K562 (cell line): ENCODE measurements at regions not wholly inside any gene's neighbourhood (a gene's known extent, or its start where the extent isn't known, plus 50 kb on each side); places are given as distances from the start of the nearest gene placed in this dataset.

Experiments used
- ATAC-seq: fragments of 200-7000 bp; cut with Tn5 transposase; 3 replicates; pipeline ENCODE4 v1.9.1; 2020; ENCODE audit warnings: moderate library complexity
- BruUV-seq: library from RNA; stranded (reverse); fragments of 400-500 nt; replicated peaks from 2 replicates; lab custom pipeline; 2021; lab: Mats Ljungman, UMichigan
- CTCF ChIA-PET: fragments of 300-600 bp; formaldehyde crosslinking; extraction: SDS; loops from one replicate; lab custom pipeline; 2021; ENCODE audit warnings: low intra/inter-chr PET ratio; lab: Yijun Ruan, JAX
- POLR2A ChIA-PET: fragments of 300-600, 350-650 bp; sonication (Branson Sonifier 250); formaldehyde crosslinking; extraction: SDS; loops from one replicate; lab custom pipeline; 2021; ENCODE audit warnings: antibody characterized with exemption, inconsistent platforms; lab: Yijun Ruan, JAX
- DNase-seq, 4 experiments: peaks; one replicate each; pipeline versions ENCODE4 v3.0.0 to v3.0.0-alpha.2; 2011 to 2018; ENCODE audit warnings: low spot score in 3 of 4, mixed read lengths in 3 of 4; ENCODE audit errors: extremely low read depth in 1 of 4
- FAIRE-seq: peaks from 2 replicates; lab custom pipeline; 2011; peaks lifted over from hg19 to GRCh38; lab: Jason Lieb, UNC
- H2AFZ ChIP-seq: 2 replicates; pipeline ENCODE4 v1.6.0; 2011; ENCODE audit warnings: low read depth, low read length, control low read depth, inconsistent platforms
- H3K27ac ChIP-seq: fragments of 200-600 bp; 3 replicates; pipeline ENCODE4 v1.8.0; 2011; ENCODE audit warnings: low read depth, mild to moderate bottlenecking, control low read depth, inconsistent platforms, low read length, moderate library complexity, mixed read lengths; ENCODE audit errors: extremely low read depth
- H3K27me3 ChIP-seq, 2 experiments: fragments of 300-600 bp in 1 of 2; 2 replicates in 1 of 2; 3 replicates in 1 of 2; pipeline versions ENCODE4 v1.6.0 to v1.8.0; 2011; ENCODE audit warnings: inconsistent platforms in 2 of 2, low read length in 2 of 2, mild to moderate bottlenecking in 1 of 2, mixed read lengths in 1 of 2, moderate library complexity in 1 of 2; ENCODE audit not compliant: control insufficient read depth in 2 of 2, insufficient read depth in 2 of 2
- H3K36me3 ChIP-seq: fragments of 300-600 bp; 3 replicates; pipeline ENCODE4 v1.8.0; 2011; ENCODE audit warnings: mild to moderate bottlenecking, low read length, inconsistent platforms; ENCODE audit not compliant: control insufficient read depth, insufficient read depth
- H3K4me1 ChIP-seq, 2 experiments: fragments of 200-600 bp in 1 of 2; replicated peaks in 1 of 2; 2 replicates in 1 of 2; 3 replicates in 1 of 2; pipeline versions ENCODE4 v1.5.1 to v1.8.0; 2011; ENCODE audit warnings: inconsistent platforms in 2 of 2, low read length in 2 of 2, mild to moderate bottlenecking in 1 of 2, mixed read lengths in 1 of 2, moderate library complexity in 1 of 2; ENCODE audit not compliant: control insufficient read depth in 2 of 2, insufficient read depth in 2 of 2
- H3K4me2 ChIP-seq: 2 replicates; pipeline ENCODE4 v1.6.1; 2011; ENCODE audit warnings: low read length, control low read depth, inconsistent platforms, mixed read lengths; ENCODE audit not compliant: insufficient read depth
- H3K4me3 ChIP-seq: fragments of 200-600 bp; sonication (generic), shearing (Covaris generic); 2 replicates; pipeline ENCODE4 v1.5.1; 2016; ENCODE audit warnings: control low read depth, inconsistent platforms
- H3K79me2 ChIP-seq: fragments of 200-600 bp; 3 replicates; pipeline ENCODE4 v1.8.0; 2011; ENCODE audit warnings: low read length, inconsistent platforms; ENCODE audit not compliant: control insufficient read depth, insufficient read depth
- H3K9ac ChIP-seq, 2 experiments: 2 replicates each; pipeline versions ENCODE4 v1.6.0 to v1.6.1; 2011; ENCODE audit warnings: low read depth in 2 of 2, low read length in 2 of 2, control low read depth in 1 of 2, inconsistent platforms in 1 of 2, mild to moderate bottlenecking in 1 of 2, mixed read lengths in 1 of 2; ENCODE audit not compliant: insufficient read depth in 1 of 2
- H3K9me1 ChIP-seq: one replicate; pipeline ENCODE4 v1.6.0; 2011; ENCODE audit warnings: inconsistent platforms, mild to moderate bottlenecking, low read length, moderate library complexity; ENCODE audit not compliant: control insufficient read depth, insufficient read depth
- H3K9me3 ChIP-seq: replicated peaks from 2 replicates; pipeline ENCODE4 v1.5.1; 2011; ENCODE audit warnings: low read depth, low read length, inconsistent platforms; ENCODE audit not compliant: control insufficient read depth, insufficient read depth
- H4K20me1 ChIP-seq: replicated peaks from 2 replicates; pipeline ENCODE4 v1.6.1; 2011; ENCODE audit warnings: low read length, inconsistent platforms, mixed read lengths; ENCODE audit not compliant: control insufficient read depth, insufficient read depth
- RAD21 ChIP-seq, 2 experiments: fragments of 250-450 bp in 1 of 2; fragments of 450-650 bp in 1 of 2; sonication (Bioruptor Pico) in 1 of 2; formaldehyde crosslinking in 1 of 2; IDR thresholded peaks in 1 of 2; conservative IDR thresholded peaks in 1 of 2; 2 replicates each; pipeline versions ENCODE4 v1.4.0 to v1.8.0; 2020 to 2022; ENCODE audit warnings: mild to moderate bottlenecking in 2 of 2, moderate library complexity in 1 of 2
- ZBTB17 ChIP-seq: fragments of 450-650 bp; formaldehyde crosslinking; IDR thresholded peaks from 2 replicates; pipeline ENCODE4 v1.4.0; 2020; ENCODE audit warnings: mild to moderate bottlenecking
- WGBS: fragments of 100-300 bp; shearing (Covaris generic); methylation state at CpG from one replicate; pipeline ENCODE4 v1.1.6; 2016; ENCODE audit warnings: low coverage, mixed read lengths; ENCODE audit not compliant: insufficient coverage; ENCODE audit errors: missing lambda C conversion rate; 5-methylcytosine and 5-hydroxymethylcytosine counted together
- in situ Hi-C: fragments of 300-500 bp; cut with MboI; formaldehyde crosslinking; loops from 4 replicates; pipeline ENCODE4 v1.15.0; 2018; ENCODE audit warnings: inconsistent platforms, mixed read lengths
- intact Hi-C: fragments of 100-400 bp; cut with micrococcal nuclease; formaldehyde crosslinking; loops from 2 replicates; pipeline ENCODE4 v1.14.2; 2022
- TF ChIP-seq, protein P1 (sequence below): fragments of 250-450 bp; sonication (Bioruptor Pico); IDR thresholded peaks from 2 replicates; pipeline ENCODE4 v1.4.0; 2020
- TF ChIP-seq, protein P2 (sequence below), 3 experiments: fragments of 200-800 bp in 1 of 3; sonication (Bioruptor generic) in 1 of 3; sonication (generic) in 1 of 3; formaldehyde crosslinking in 1 of 3; IDR thresholded peaks; 2 replicates each; pipeline versions ENCODE4 v1.6.1 to v1.8.0; 2016 to 2022; ENCODE audit warnings: mild to moderate bottlenecking in 2 of 3, missing compliant biosample characterization in 2 of 3, missing genetic modification characterization in 2 of 3, missing genetic modification reagents in 1 of 3
- TF ChIP-seq, protein P3 (sequence below), 3 experiments: IDR thresholded peaks in 2 of 3; conservative IDR thresholded peaks in 1 of 3; 2 replicates each; pipeline ENCODE4 v1.5.1; 2011 to 2012; ENCODE audit warnings: low read length in 3 of 3, mild to moderate bottlenecking in 3 of 3, control low read depth in 2 of 3, improper control_type of control experiment in 1 of 3, inconsistent platforms in 1 of 3, low read depth in 1 of 3, mixed read lengths in 1 of 3, moderate library complexity in 1 of 3; ENCODE audit not compliant: insufficient read depth in 2 of 3

DNA sequence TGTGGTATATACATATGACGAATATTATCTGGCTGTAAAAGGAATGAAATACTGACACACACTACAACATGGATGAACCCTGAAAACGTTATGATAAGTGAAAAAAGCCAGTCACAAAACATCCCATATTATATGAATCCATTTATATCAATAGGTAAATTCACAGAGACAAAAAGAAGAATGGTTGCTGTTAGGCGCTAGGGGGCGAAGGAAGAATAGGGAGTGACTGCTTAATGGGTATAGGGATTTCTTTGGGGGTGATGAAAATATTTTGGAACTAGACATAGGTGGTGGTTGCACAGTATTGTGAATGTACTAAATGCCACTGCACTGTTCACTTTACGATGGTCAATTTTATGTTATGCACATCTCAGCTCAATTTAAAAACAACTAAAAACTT lies 96.4 kb upstream of the EGFL6 start:
- in situ Hi-C loops: no loop called here
- 2% methylated on average over 5 of the region's 5 CpGs for WGBS
- 0 out of 3 replicates have a peak, but pooled peaks have one; percentile 42 for ATAC-seq
- no TSS peak for BruUV-seq
- intact Hi-C loops: no loop called here
- Histone ChIP-seq H3K9ac (no peak overlapping the region), H3K36me3 (no peaks in the 10 kb centered on the region), H3K9me3 (no peaks in the 10 kb centered on the region), H4K20me1 (no peaks in the 10 kb centered on the region), H3K4me3 (no peak overlapping the region), H2AFZ (no peak overlapping the region), H3K9me1 (no peaks in the 10 kb centered on the region), H3K4me2 (no peak overlapping the region), H3K27ac (no peak overlapping the region), H3K79me2 (no peaks in the 10 kb centered on the region), H3K27me3 (peaks cover 2 to 4% of the 10 kb centered on the region in 2 experiments; a peak in 2 of 5 replicates), H3K4me1 (no peaks in the 10 kb centered on the region; a peak in 2 of 5 replicates)
- ChIA-PET CTCF (no interaction called here), POLR2A (interaction anchor here (0.6 kb wide), 1 partner anchor 674 kb away, joined by 3 read pairs; no protein-coding TSS in a partner anchor)
- FAIRE-seq: no peak
- TF ChIP-seq, protein P1, sequence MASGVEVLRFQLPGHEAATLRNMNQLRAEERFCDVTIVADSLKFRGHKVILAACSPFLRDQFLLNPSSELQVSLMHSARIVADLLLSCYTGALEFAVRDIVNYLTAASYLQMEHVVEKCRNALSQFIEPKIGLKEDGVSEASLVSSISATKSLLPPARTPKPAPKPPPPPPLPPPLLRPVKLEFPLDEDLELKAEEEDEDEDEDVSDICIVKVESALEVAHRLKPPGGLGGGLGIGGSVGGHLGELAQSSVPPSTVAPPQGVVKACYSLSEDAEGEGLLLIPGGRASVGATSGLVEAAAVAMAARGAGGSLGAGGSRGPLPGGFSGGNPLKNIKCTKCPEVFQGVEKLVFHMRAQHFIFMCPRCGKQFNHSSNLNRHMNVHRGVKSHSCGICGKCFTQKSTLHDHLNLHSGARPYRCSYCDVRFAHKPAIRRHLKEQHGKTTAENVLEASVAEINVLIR: no peak
- TF ChIP-seq RAD21 (CRISPR knock-in tag; conservative IDR thresholded peaks at IDR 0.05 in 1 of 2, IDR thresholded peaks at IDR 0.05 in 1 of 2) (peak; percentile 18 to 41; a peak in 3 of 4 replicates), ZBTB17 (CRISPR knock-in tag) (no peak)
- TF ChIP-seq, protein P2, sequence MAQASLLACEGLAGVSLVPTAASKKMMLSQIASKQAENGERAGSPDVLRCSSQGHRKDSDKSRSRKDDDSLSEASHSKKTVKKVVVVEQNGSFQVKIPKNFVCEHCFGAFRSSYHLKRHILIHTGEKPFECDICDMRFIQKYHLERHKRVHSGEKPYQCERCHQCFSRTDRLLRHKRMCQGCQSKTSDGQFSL (CRISPR knock-in tag; IDR thresholded peaks at IDR 0.05): no peak
- TF ChIP-seq, protein P2 (tag; IDR thresholded peaks at IDR 0.05): no peak
- TF ChIP-seq, protein P3, sequence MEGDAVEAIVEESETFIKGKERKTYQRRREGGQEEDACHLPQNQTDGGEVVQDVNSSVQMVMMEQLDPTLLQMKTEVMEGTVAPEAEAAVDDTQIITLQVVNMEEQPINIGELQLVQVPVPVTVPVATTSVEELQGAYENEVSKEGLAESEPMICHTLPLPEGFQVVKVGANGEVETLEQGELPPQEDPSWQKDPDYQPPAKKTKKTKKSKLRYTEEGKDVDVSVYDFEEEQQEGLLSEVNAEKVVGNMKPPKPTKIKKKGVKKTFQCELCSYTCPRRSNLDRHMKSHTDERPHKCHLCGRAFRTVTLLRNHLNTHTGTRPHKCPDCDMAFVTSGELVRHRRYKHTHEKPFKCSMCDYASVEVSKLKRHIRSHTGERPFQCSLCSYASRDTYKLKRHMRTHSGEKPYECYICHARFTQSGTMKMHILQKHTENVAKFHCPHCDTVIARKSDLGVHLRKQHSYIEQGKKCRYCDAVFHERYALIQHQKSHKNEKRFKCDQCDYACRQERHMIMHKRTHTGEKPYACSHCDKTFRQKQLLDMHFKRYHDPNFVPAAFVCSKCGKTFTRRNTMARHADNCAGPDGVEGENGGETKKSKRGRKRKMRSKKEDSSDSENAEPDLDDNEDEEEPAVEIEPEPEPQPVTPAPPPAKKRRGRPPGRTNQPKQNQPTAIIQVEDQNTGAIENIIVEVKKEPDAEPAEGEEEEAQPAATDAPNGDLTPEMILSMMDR (IDR thresholded peaks at IDR 0.05 in 2 of 3, conservative IDR thresholded peaks at IDR 0.05 in 1 of 3; ENCODE audit: insufficient read depth in 2 of 3, low read depth in 1 of 3, low read length in 3 of 3): peak; percentile 35 to 46 (median 38); a peak in 4 of 6 replicates
- DNase-seq: peak in 1 of 4 experiments; percentile 21
